Liver (tissue), 8 donors: ENCODE measurements at regions not wholly inside any gene's neighbourhood (a gene's known extent, or its start where the extent isn't known, plus 50 kb on each side); places are given as distances from the start of the nearest gene placed in this dataset.

ENCODE experiments used
- DNase-seq: peaks from one replicate; pipeline ENCODE4 v3.0.0-alpha.2; 2017; ENCODE audit warnings: low spot score
- H3K27ac ChIP-seq, 2 donors: one replicate each; pipeline ENCODE4 v1.7.0; 2013; ENCODE audit warnings: inconsistent platforms in 2 of 2, low read length in 2 of 2, control low read depth in 1 of 2, low read depth in 1 of 2, mild to moderate bottlenecking in 1 of 2
- H3K27me3 ChIP-seq, 4 donors: one replicate each; pipeline versions ENCODE4 v1.6.1 to v1.7.0; 2013; ENCODE audit warnings: low read length in 3 of 4, inconsistent platforms in 1 of 4, mild to moderate bottlenecking in 1 of 4, moderate library complexity in 1 of 4; ENCODE audit not compliant: control insufficient read depth in 4 of 4, insufficient read depth in 4 of 4
- H3K36me3 ChIP-seq, 4 donors: one replicate each; pipeline versions ENCODE4 v1.6.1 to v1.7.0; 2013; ENCODE audit warnings: low read length in 3 of 4, mild to moderate bottlenecking in 3 of 4, low read depth in 1 of 4, moderate library complexity in 1 of 4; ENCODE audit not compliant: control insufficient read depth in 4 of 4, insufficient read depth in 3 of 4
- H3K4me1 ChIP-seq, 4 donors: one replicate each; pipeline versions ENCODE4 v1.6.1 to v1.7.0; 2013; ENCODE audit warnings: low read length in 3 of 4, mild to moderate bottlenecking in 3 of 4, moderate library complexity in 1 of 4; ENCODE audit not compliant: control insufficient read depth in 4 of 4, insufficient read depth in 4 of 4
- H3K4me3 ChIP-seq, 3 donors: one replicate each; pipeline versions ENCODE4 v1.6.1 to v1.7.0; 2013; ENCODE audit warnings: low read length in 3 of 3, control low read depth in 1 of 3, low read depth in 1 of 3, mild to moderate bottlenecking in 1 of 3
- H3K9ac ChIP-seq, 2 donors: one replicate each; pipeline ENCODE4 v1.7.0; 2013; ENCODE audit warnings: low read length in 2 of 2, mild to moderate bottlenecking in 2 of 2, moderate library complexity in 2 of 2, control low read depth in 1 of 2, low read depth in 1 of 2
- H3K9me3 ChIP-seq, 4 donors: one replicate each; pipeline versions ENCODE4 v1.6.1 to v1.7.0; 2013; ENCODE audit warnings: low read length in 3 of 4; ENCODE audit not compliant: control insufficient read depth in 4 of 4
- ATF3 ChIP-seq: IDR thresholded peaks from 2 replicates; pipeline ENCODE4 v1.6.1; 2016; ENCODE audit warnings: antibody characterized with exemption
- CTCF ChIP-seq: fragments of 150-350 bp; IDR thresholded peaks from 2 replicates; pipeline ENCODE4 v1.5.1; 2017; ENCODE audit warnings: improper control_type of control experiment, low read depth, low read length; ENCODE audit not compliant: missing input control
- EGR1 ChIP-seq, 2 donors: IDR thresholded peaks; 2 replicates each; pipeline ENCODE4 v1.6.1; 2016 to 2018; ENCODE audit warnings: antibody characterized with exemption in 2 of 2, low read depth in 2 of 2
- FOXA1 ChIP-seq: IDR thresholded peaks from 2 replicates; pipeline ENCODE4 v1.6.1; 2016; ENCODE audit warnings: antibody characterized with exemption
- FOXA2 ChIP-seq: IDR thresholded peaks from 2 replicates; pipeline ENCODE4 v1.6.1; 2016; ENCODE audit warnings: antibody characterized with exemption
- GABPA ChIP-seq, 2 donors: IDR thresholded peaks in 1 of 2; conservative IDR thresholded peaks in 1 of 2; 2 replicates each; pipeline ENCODE4 v1.6.1; 2016; ENCODE audit warnings: antibody characterized with exemption in 2 of 2, mild to moderate bottlenecking in 1 of 2, moderate library complexity in 1 of 2
- HNF4A ChIP-seq, 2 donors: conservative IDR thresholded peaks; 2 replicates each; pipeline ENCODE4 v1.6.1; 2016; ENCODE audit warnings: antibody characterized with exemption in 2 of 2, mild to moderate bottlenecking in 2 of 2
- HNF4G ChIP-seq: IDR thresholded peaks from 2 replicates; pipeline ENCODE4 v1.6.1; 2016; ENCODE audit warnings: antibody characterized with exemption
- JUND ChIP-seq, 2 donors: IDR thresholded peaks; 2 replicates each; pipeline ENCODE4 v1.6.1; 2016; ENCODE audit warnings: antibody characterized with exemption in 2 of 2
- MAX ChIP-seq: IDR thresholded peaks from 2 replicates; pipeline ENCODE4 v1.6.1; 2016; ENCODE audit warnings: antibody characterized with exemption
- NR2F2 ChIP-seq: IDR thresholded peaks from 2 replicates; pipeline ENCODE4 v1.6.1; 2016; ENCODE audit warnings: antibody characterized with exemption
- RAD21 ChIP-seq, 2 donors: IDR thresholded peaks; 2 replicates each; pipeline ENCODE4 v1.6.1; 2016; ENCODE audit warnings: antibody characterized with exemption in 2 of 2, mild to moderate bottlenecking in 2 of 2
- REST ChIP-seq: IDR thresholded peaks from 2 replicates; pipeline ENCODE4 v1.6.1; 2016; ENCODE audit warnings: antibody characterized with exemption, mild to moderate bottlenecking
- RXRA ChIP-seq, 2 donors: IDR thresholded peaks; 2 replicates each; pipeline ENCODE4 v1.6.1; 2017 to 2018; ENCODE audit warnings: antibody characterized with exemption in 2 of 2, mild to moderate bottlenecking in 1 of 2
- SP1 ChIP-seq: IDR thresholded peaks from 2 replicates; pipeline ENCODE4 v1.6.1; 2018; ENCODE audit warnings: antibody characterized with exemption, mild to moderate bottlenecking
- TAF1 ChIP-seq: conservative IDR thresholded peaks from 2 replicates; pipeline ENCODE4 v1.6.1; 2016; ENCODE audit warnings: antibody characterized with exemption, mild to moderate bottlenecking
- YY1 ChIP-seq: IDR thresholded peaks from 2 replicates; pipeline ENCODE4 v1.6.1; 2016; ENCODE audit warnings: antibody characterized with exemption, mild to moderate bottlenecking
- ZBTB33 ChIP-seq: IDR thresholded peaks from 2 replicates; pipeline ENCODE4 v1.6.1; 2016; ENCODE audit warnings: antibody characterized with exemption
- WGBS: extraction: QIAGEN DNeasy Blood & Tissue Kit; methylation state at CpG from one replicate; pipeline ENCODE4 v1.1.7; 2013; 5-methylcytosine and 5-hydroxymethylcytosine counted together
- donor health status: healthy.
- donor health status: healthy.
- donor health status: healthy.
- donor health status: healthy.
- donor health status: healthy.

DNA sequence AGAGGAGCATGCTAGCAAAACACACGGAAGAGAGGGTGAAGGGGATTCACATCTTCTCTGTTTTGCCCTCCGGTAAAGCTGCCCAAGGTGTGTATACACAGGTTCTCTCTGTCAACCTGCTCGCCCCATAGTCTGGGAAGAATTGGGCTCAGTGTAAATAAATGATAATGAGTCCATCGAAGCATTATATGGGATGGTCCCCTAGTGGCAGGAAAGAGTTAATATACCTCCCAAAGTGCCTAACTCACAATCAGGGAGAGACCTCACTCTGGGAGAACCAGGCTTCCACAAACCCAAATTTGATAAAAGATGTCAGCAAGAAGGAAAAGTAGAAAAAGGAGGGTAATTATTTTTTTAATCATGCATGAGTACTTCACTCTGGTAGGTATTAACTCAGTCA, 262.2 kb upstream of the ZNF521 start:
- H3K4me1 ChIP-seq: no peaks in the 10 kb centered on the region
- no peak overlapping the region for H3K27ac ChIP-seq
- no peaks in the 10 kb centered on the region for H3K27me3 ChIP-seq
- no peaks in the 10 kb centered on the region for H3K9me3 ChIP-seq
- H3K36me3 ChIP-seq: no peaks in the 10 kb centered on the region
- TF ChIP-seq HNF4A (conservative IDR thresholded peaks at IDR 0.05): no peak
- TF ChIP-seq SP1: no peak
- no peak for TF ChIP-seq CTCF
- no peak for TF ChIP-seq RXRA (IDR thresholded peaks at IDR 0.05)
- TF ChIP-seq NR2F2: no peak
- TF ChIP-seq ATF3: no peak
- TF ChIP-seq RAD21 (IDR thresholded peaks at IDR 0.05): no peak
- no peak for TF ChIP-seq YY1
- TF ChIP-seq ZBTB33: no peak
- TF ChIP-seq EGR1 (IDR thresholded peaks at IDR 0.05; ENCODE audit: low read depth in 2 of 2): no peak
- no peak for TF ChIP-seq MAX
- no peak for TF ChIP-seq FOXA2
- TF ChIP-seq HNF4G: no peak
- TF ChIP-seq REST: no peak
- no peak for TF ChIP-seq TAF1
- no peak for TF ChIP-seq GABPA (IDR thresholded peaks at IDR 0.05 in 1 of 2, conservative IDR thresholded peaks at IDR 0.05 in 1 of 2)
- no peak for TF ChIP-seq JUND (IDR thresholded peaks at IDR 0.05)
- no peak for TF ChIP-seq FOXA1
- H3K9ac ChIP-seq: no peak overlapping the region
- no peak overlapping the region for H3K4me3 ChIP-seq
- 70% methylated on average over 4 of the region's 4 CpGs for WGBS
- no peak for DNase-seq

GRCh38 chr18:25612466-25612865, 260.5 kb upstream of the ZNF521 start:
- Histone ChIP-seq H3K27me3 (no peaks in the 10 kb centered on the region), H3K4me3 (no peak overlapping the region), H3K36me3 (no peaks in the 10 kb centered on the region), H3K9ac (no peak overlapping the region), H3K27ac (no peak overlapping the region), H3K4me1 (no peaks in the 10 kb centered on the region), H3K9me3 (no peaks in the 10 kb centered on the region)
- 75% methylated on average over 5 of the region's 5 CpGs for WGBS
- no peak for DNase-seq
- TF ChIP-seq ZBTB33 (no peak), MAX (no peak), HNF4A (conservative IDR thresholded peaks at IDR 0.05) (no peak), CTCF (no peak), RAD21 (IDR thresholded peaks at IDR 0.05) (no peak), RXRA (IDR thresholded peaks at IDR 0.05) (no peak), EGR1 (IDR thresholded peaks at IDR 0.05; ENCODE audit: low read depth in 2 of 2) (no peak)
